ENCODE measurements at regions not wholly inside any gene's neighbourhood (a gene's known extent, or its start where the extent isn't known, plus 50 kb on each side); places are given as distances from the start of the nearest gene placed in this dataset.

DNA sequence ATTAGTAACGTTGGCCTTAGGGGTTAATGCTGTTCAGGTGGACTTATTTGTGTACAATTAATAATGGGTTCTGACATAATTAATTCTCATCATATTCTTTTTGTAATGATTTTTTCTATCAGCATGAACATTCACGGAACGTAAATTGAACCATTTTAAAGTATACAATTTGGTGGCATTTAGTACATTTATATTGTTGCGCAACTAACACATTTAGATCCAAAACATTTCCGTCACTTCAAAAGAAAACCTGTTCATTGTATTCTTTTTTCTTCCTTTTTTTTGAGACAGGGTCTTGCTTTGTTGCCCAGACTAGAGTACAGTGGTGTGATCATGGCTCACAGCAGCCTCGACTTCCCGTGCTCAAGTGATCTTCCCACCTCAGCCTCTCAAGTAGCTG, 65.8 kb downstream of the BOD1L2 start:
- Histone ChIP-seq H3T11ph (ENCODE audit: low read length) (no peak overlapping the region), H2BK15ac (ENCODE audit: low read depth, low read length) (no peak overlapping the region), H2AK5ac (ENCODE audit: insufficient read length, low read length) (no peak overlapping the region), H3K9ac (ENCODE audit: extremely low read depth, insufficient read length, low read length) (no peak overlapping the region), H2BK120ac (ENCODE audit: low read depth, low read length, poor library complexity, severe bottlenecking) (no peak overlapping the region), H3K4me1 (ENCODE audit: insufficient read depth, low read length) (peaks cover 5% of the 10 kb centered on the region; the same call in 1 of the 2 replicates), H2BK5ac (ENCODE audit: insufficient read length, low read length) (no peak overlapping the region), H3K79me2 (ENCODE audit: insufficient read depth, low read length) (no peaks in the 10 kb centered on the region), H3K9me3 (ENCODE audit: control insufficient read depth, low read depth, low read length) (no peaks in the 10 kb centered on the region), H3K23me2 (ENCODE audit: insufficient read length, low read depth, low read length, poor library complexity, severe bottlenecking) (no peaks in the 10 kb centered on the region), H3K27ac (ENCODE audit: insufficient read length, low read depth, low read length) (no peak overlapping the region), H3K4me2 (ENCODE audit: insufficient read depth, insufficient read length, low read length) (no peak overlapping the region), H4K5ac (ENCODE audit: insufficient read length, low read depth, low read length) (no peak overlapping the region), H4K8ac (replicated peaks; ENCODE audit: insufficient read length, low read depth, low read length) (no peak overlapping the region), H3K18ac (ENCODE audit: insufficient read length, low read depth, low read length) (no peak overlapping the region), H2BK20ac (ENCODE audit: low read depth, low read length, poor library complexity, severe bottlenecking) (no peak overlapping the region), H3K14ac (ENCODE audit: insufficient read depth, low read length) (no peak overlapping the region), H3K4ac (ENCODE audit: low read depth, low read length) (no peak overlapping the region), H2AFZ (ENCODE audit: low read length) (no peak overlapping the region), H4K91ac (ENCODE audit: insufficient read length, low read depth, low read length) (no peak overlapping the region), H2BK12ac (ENCODE audit: insufficient read length, low read depth, low read length) (no peak overlapping the region), H3K79me1 (ENCODE audit: insufficient read depth, low read depth, low read length, poor library complexity, severe bottlenecking) (no peaks in the 10 kb centered on the region), H3K56ac (ENCODE audit: insufficient read length, low read depth, low read length) (no peak overlapping the region), H3K27me3 (ENCODE audit: insufficient read depth, low read length) (no peaks in the 10 kb centered on the region; the same call in 1 of the 2 replicates), H3K23ac (ENCODE audit: insufficient read length, low read depth, low read length) (no peak overlapping the region), H4K20me1 (ENCODE audit: control insufficient read depth, insufficient read depth, insufficient read length) (no peaks in the 10 kb centered on the region)
- TF ChIP-seq, protein P1, sequence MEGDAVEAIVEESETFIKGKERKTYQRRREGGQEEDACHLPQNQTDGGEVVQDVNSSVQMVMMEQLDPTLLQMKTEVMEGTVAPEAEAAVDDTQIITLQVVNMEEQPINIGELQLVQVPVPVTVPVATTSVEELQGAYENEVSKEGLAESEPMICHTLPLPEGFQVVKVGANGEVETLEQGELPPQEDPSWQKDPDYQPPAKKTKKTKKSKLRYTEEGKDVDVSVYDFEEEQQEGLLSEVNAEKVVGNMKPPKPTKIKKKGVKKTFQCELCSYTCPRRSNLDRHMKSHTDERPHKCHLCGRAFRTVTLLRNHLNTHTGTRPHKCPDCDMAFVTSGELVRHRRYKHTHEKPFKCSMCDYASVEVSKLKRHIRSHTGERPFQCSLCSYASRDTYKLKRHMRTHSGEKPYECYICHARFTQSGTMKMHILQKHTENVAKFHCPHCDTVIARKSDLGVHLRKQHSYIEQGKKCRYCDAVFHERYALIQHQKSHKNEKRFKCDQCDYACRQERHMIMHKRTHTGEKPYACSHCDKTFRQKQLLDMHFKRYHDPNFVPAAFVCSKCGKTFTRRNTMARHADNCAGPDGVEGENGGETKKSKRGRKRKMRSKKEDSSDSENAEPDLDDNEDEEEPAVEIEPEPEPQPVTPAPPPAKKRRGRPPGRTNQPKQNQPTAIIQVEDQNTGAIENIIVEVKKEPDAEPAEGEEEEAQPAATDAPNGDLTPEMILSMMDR (conservative IDR thresholded peaks at IDR 0.05) = no peak
- H3K4me3 Mint-ChIP-seq = no peak overlapping the region
- H3K9me3 Mint-ChIP-seq = peaks cover 2 to 5% of the 10 kb centered on the region in 2 experiments; a peak in 2 of 5 replicates
- peaks cover 0 to 3% (median 2%) of the 10 kb centered on the region in 3 experiments; a peak in 2 of 7 replicates for H3K36me3 Mint-ChIP-seq (ENCODE audit: insufficient read depth in 1 of 3, low read depth in 3 of 3)
- no peak overlapping the region for H3K27ac Mint-ChIP-seq
- no CpG with 5 or more reads among the region's 7 CpGs for WGBS (ENCODE audit: extremely low coverage, insufficient read length, low lambda C conversion rate)
- peaks cover 24 to 25% of the 10 kb centered on the region in 2 experiments for H3K4me1 Mint-ChIP-seq
- peaks cover 14% of the 10 kb centered on the region for H3K27me3 Mint-ChIP-seq (ENCODE audit: low read depth)
- DNase-seq = no peak
